Effector memory CD4-positive, alpha-beta T cell (primary cell): ENCODE measurements at regions not wholly inside any gene's neighbourhood (a gene's known extent, or its start where the extent isn't known, plus 50 kb on each side); places are given as distances from the start of the nearest gene placed in this dataset.

Source experiments
- DNase-seq, 3 donors: peaks; one replicate each; pipeline ENCODE4 v3.0.0-alpha.2; 2020
- H3K27ac ChIP-seq: 2 replicates; pipeline ENCODE4 v1.7.0; 2013; ENCODE audit warnings: mild to moderate bottlenecking, low read length, moderate library complexity; ENCODE audit not compliant: insufficient read depth, poor library complexity, severe bottlenecking
- H3K27me3 ChIP-seq: replicated peaks from 2 replicates; pipeline ENCODE4 v1.7.0; 2013; ENCODE audit warnings: mild to moderate bottlenecking, low read length; ENCODE audit not compliant: insufficient read depth, control insufficient read depth, poor library complexity, severe bottlenecking
- H3K36me3 ChIP-seq: 2 replicates; pipeline ENCODE4 v1.7.0; 2013; ENCODE audit warnings: mild to moderate bottlenecking, low read length, moderate library complexity; ENCODE audit not compliant: control insufficient read depth, insufficient read depth
- H3K4me1 ChIP-seq: 2 replicates; pipeline ENCODE4 v1.7.0; 2013; ENCODE audit warnings: low read length, mild to moderate bottlenecking; ENCODE audit not compliant: control insufficient read depth, insufficient read depth, poor library complexity, severe bottlenecking
- H3K4me3 ChIP-seq: 2 replicates; pipeline ENCODE4 v1.7.0; 2013; ENCODE audit warnings: low read length, low read depth, mild to moderate bottlenecking; ENCODE audit not compliant: insufficient read depth, poor library complexity, severe bottlenecking
- H3K9me3 ChIP-seq: 2 replicates; pipeline ENCODE4 v1.7.0; 2013; ENCODE audit warnings: mild to moderate bottlenecking, low read length, moderate library complexity; ENCODE audit not compliant: control insufficient read depth

GRCh38 chr6:11413117-11413687 lies 124.3 kb upstream of the TMEM170B start:
- Histone ChIP-seq H3K9me3 (no peaks in the 10 kb centered on the region), H3K27ac (no peak overlapping the region), H3K4me3 (no peak overlapping the region), H3K4me1 (peaks cover 3% of the 10 kb centered on the region), H3K36me3 (no peaks in the 10 kb centered on the region), H3K27me3 (no peaks in the 10 kb centered on the region)
- no peak for DNase-seq

DNA sequence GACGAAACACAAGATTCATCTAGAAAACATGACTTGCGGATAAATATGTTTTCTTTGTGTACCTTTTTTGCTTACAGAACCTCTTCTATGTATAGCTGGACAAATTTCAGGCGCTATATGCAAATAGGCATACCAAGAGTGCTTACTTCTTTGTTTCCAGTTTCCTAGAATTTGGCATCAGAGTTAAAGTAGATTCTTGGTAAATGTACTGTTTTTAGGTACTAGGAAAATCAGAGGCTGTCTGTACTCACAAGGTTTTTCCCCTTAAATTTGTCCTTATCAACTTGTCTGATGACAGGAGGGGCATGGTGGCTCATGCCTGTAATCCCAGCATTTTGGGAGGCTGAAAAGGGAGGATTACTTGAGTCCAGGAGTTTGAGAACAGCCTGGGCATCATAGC lies 124.9 kb upstream of the TMEM170B start:
- Histone ChIP-seq H3K4me3 (no peak overlapping the region), H3K36me3 (no peaks in the 10 kb centered on the region), H3K27me3 (no peaks in the 10 kb centered on the region), H3K9me3 (no peaks in the 10 kb centered on the region), H3K27ac (no peak overlapping the region), H3K4me1 (peaks cover 3% of the 10 kb centered on the region)
- DNase-seq = no peak

DNA sequence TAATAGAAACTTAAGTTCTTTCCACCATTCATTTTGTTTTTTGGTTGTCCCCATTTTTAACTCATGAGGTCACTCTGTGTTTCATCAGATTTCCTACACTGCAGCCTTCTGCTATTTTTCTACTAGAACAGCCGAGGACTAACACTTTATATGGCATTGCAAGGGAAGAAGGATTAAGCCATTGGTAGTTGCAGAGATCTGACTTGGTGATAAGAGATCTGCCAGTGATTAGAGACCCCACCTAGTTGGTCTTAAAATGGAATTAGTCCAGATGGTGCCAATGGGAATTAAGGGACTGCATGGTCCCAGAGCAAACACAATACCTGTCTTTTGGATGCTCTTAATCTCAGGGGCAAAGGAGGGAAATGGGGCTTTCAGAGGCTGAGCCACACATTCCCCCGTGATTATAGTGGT lies 125.5 kb upstream of the TMEM170B start:
- Histone ChIP-seq H3K4me1 (peaks cover 3% of the 10 kb centered on the region), H3K27me3 (no peaks in the 10 kb centered on the region), H3K9me3 (no peaks in the 10 kb centered on the region), H3K36me3 (no peaks in the 10 kb centered on the region), H3K4me3 (no peak overlapping the region), H3K27ac (no peak overlapping the region)
- no peak for DNase-seq

GRCh38 chr6:11411593-11411992 lies 126.0 kb upstream of the TMEM170B start:
- no peaks in the 10 kb centered on the region for H3K27me3 ChIP-seq
- H3K27ac ChIP-seq = no peak overlapping the region
- H3K4me1 ChIP-seq = peaks cover 3% of the 10 kb centered on the region
- no peaks in the 10 kb centered on the region for H3K9me3 ChIP-seq
- no peaks in the 10 kb centered on the region for H3K36me3 ChIP-seq
- no peak overlapping the region for H3K4me3 ChIP-seq
- no peak for DNase-seq

DNA sequence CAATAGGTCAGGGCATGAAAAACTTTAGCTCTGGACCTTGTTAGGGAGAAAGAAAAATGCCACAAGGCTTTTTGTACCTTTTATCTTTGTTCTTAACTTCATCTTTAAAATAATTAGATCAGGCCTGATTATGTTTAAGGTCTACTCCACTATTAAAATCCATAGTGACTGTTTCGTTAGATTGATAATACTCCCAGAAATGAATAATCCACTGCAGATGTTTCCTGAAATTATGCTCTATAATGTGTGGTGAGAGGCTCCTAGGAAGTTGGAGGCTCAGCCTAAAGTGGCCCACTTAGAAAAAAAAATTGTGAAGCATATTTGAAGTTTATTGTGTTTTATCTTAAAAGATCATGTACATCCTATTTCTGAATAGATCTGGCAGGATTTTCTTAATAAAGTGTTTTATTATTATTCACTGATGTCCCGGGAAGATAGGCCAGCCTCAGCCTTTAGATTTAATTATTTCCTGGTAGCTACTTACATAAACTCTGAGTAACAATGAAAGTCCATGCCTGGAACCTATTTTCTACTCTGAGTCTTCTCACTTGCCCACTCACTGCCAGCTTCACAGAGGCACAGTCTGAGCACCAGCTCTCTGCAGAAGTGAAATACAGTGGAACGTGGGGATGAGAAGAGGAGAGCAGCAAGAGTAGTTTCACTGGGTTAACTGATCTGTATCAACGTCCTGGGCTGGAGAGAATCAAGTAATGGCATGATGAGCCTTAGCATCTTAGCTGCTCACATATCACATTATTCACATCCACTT lies 126.8 kb upstream of the TMEM170B start:
- Histone ChIP-seq H3K36me3 (no peaks in the 10 kb centered on the region), H3K4me1 (peaks cover 3% of the 10 kb centered on the region), H3K9me3 (no peaks in the 10 kb centered on the region), H3K27ac (no peak overlapping the region), H3K27me3 (no peaks in the 10 kb centered on the region), H3K4me3 (no peak overlapping the region)
- no peak for DNase-seq

- H3K27me3 ChIP-seq = no peaks in the 10 kb centered on the region
- H3K27ac ChIP-seq = no peak overlapping the region
- no peak overlapping the region for H3K4me3 ChIP-seq
- peaks cover 3% of the 10 kb centered on the region for H3K4me1 ChIP-seq
- H3K9me3 ChIP-seq = no peaks in the 10 kb centered on the region
- H3K36me3 ChIP-seq = no peaks in the 10 kb centered on the region
- no peak for DNase-seq
Observed at GRCh38 chr6:11409371-11409770, 128.2 kb upstream of the TMEM170B start.

GRCh38 chr6:11407414-11407813 lies 130.1 kb upstream of the TMEM170B start:
- Histone ChIP-seq H3K4me1 (peaks cover 3% of the 10 kb centered on the region), H3K4me3 (no peak overlapping the region), H3K27me3 (no peaks in the 10 kb centered on the region), H3K36me3 (no peaks in the 10 kb centered on the region), H3K27ac (no peak overlapping the region), H3K9me3 (no peaks in the 10 kb centered on the region)
- no peak for DNase-seq

DNA sequence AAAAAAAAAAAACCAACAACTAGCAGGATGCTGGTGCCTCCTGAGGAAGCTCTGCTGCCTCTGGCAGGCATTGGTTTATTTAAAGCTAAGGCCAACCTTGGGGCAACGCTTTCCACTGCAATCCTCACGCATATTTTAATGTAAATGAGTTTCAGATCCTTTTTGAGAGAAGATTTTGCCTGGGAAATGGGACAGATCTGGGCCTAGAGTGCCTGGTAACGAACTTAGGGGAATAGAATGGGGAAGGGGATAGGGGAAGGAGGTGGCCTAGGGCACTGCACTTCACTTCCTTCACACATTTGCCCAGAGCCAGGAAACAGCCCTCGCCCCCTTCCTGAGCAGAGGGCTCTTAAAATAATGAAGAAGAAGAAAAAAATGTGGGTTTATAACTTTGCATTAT lies 132.7 kb upstream of the TMEM170B start:
- no peaks in the 10 kb centered on the region for H3K27me3 ChIP-seq
- H3K9me3 ChIP-seq = no peaks in the 10 kb centered on the region
- no peak for DNase-seq
- no peak overlapping the region for H3K27ac ChIP-seq
- H3K36me3 ChIP-seq = no peaks in the 10 kb centered on the region
- H3K4me3 ChIP-seq = no peak overlapping the region
- no peaks in the 10 kb centered on the region for H3K4me1 ChIP-seq

GRCh38 chr6:11404081-11404480 lies 133.5 kb upstream of the TMEM170B start:
- H3K4me3 ChIP-seq = no peak overlapping the region
- H3K27ac ChIP-seq = no peak overlapping the region

GRCh38 chr6:11403035-11403601 lies 134.4 kb upstream of the TMEM170B start:
- no peaks in the 10 kb centered on the region for H3K27me3 ChIP-seq
- H3K4me3 ChIP-seq = no peak overlapping the region
- H3K4me1 ChIP-seq = no peaks in the 10 kb centered on the region
- no peaks in the 10 kb centered on the region for H3K9me3 ChIP-seq
- H3K36me3 ChIP-seq = no peaks in the 10 kb centered on the region
- no peak overlapping the region for H3K27ac ChIP-seq
- DNase-seq = no peak

More at GRCh38 chr6:11404081-11404480, 133.5 kb upstream of the TMEM170B start:
- no peaks in the 10 kb centered on the region for H3K36me3 ChIP-seq
- H3K27me3 ChIP-seq = no peaks in the 10 kb centered on the region
- no peak for DNase-seq
- H3K9me3 ChIP-seq = no peaks in the 10 kb centered on the region
- H3K4me1 ChIP-seq = no peaks in the 10 kb centered on the region
